H1 (cell line): ENCODE measurements at regions not wholly inside any gene's neighbourhood (a gene's known extent, or its start where the extent isn't known, plus 50 kb on each side); places are given as distances from the start of the nearest gene placed in this dataset.

Source experiments
- CTCF ChIA-PET: fragments of 300-600 bp; sonication (Branson Sonifier 250); formaldehyde crosslinking; loops from one replicate; lab custom pipeline; 2021; ENCODE audit not compliant: partially characterized antibody; lab: Charles Lee
- POLR2A ChIA-PET: fragments of 300-600 bp; sonication (Branson Sonifier 250); formaldehyde crosslinking; loops from one replicate; lab custom pipeline; 2021; ENCODE audit warnings: inconsistent platforms; ENCODE audit not compliant: partially characterized antibody; lab: Charles Lee
- DNase-seq, 2 experiments: peaks; one replicate each; pipeline versions ENCODE4 v3.0.0 to v3.0.0-alpha.2; 2010 to 2022; ENCODE audit warnings: low spot score in 2 of 2, low read depth in 1 of 2, mixed read lengths in 1 of 2
- FAIRE-seq: peaks from 2 replicates; lab custom pipeline; 2011; peaks lifted over from hg19 to GRCh38; lab: Jason Lieb, UNC
- H2AFZ ChIP-seq: 2 replicates; pipeline ENCODE4 v1.8.1; 2012; ENCODE audit warnings: low read length, inconsistent platforms
- H2AK5ac ChIP-seq: 2 replicates; pipeline ENCODE4 v1.6.1; 2013; ENCODE audit warnings: low read depth, low read length
- H2BK120ac ChIP-seq: replicated peaks from 2 replicates; pipeline ENCODE3; 2013; ENCODE audit warnings: low read depth, low read length, inconsistent platforms
- H2BK12ac ChIP-seq: 2 replicates; pipeline ENCODE4 v1.6.1; 2013; ENCODE audit warnings: low read depth, low read length
- H2BK15ac ChIP-seq: 2 replicates; pipeline ENCODE4 v1.6.1; 2013; ENCODE audit warnings: low read length
- H2BK20ac ChIP-seq: 2 replicates; pipeline ENCODE4 v1.6.1; 2013; ENCODE audit warnings: low read length
- H2BK5ac ChIP-seq: 2 replicates; pipeline ENCODE4 v1.6.1; 2013; ENCODE audit warnings: low read depth, low read length
- H3K14ac ChIP-seq: 2 replicates; pipeline ENCODE4 v1.6.1; 2013; ENCODE audit warnings: inconsistent platforms; ENCODE audit not compliant: insufficient read length
- H3K18ac ChIP-seq: 2 replicates; pipeline ENCODE4 v1.6.1; 2013; ENCODE audit warnings: low read length; ENCODE audit errors: extremely low read depth
- H3K23ac ChIP-seq: 2 replicates; pipeline ENCODE4 v1.6.1; 2013; ENCODE audit warnings: inconsistent platforms; ENCODE audit not compliant: insufficient read length
- H3K23me2 ChIP-seq: 2 replicates; pipeline ENCODE4 v1.6.1; 2013; ENCODE audit warnings: low read depth, low read length
- H3K27ac ChIP-seq: 2 replicates; pipeline ENCODE4 v1.6.1; 2011; ENCODE audit warnings: low read depth, low read length, inconsistent platforms
- H3K27me3 ChIP-seq, 4 experiments: replicated peaks in 1 of 4; 1 replicate in 1 of 4; 2 replicates in 3 of 4; pipeline versions ENCODE4 v1.6.1 to v1.8.1; 2011 to 2013; ENCODE audit warnings: low read length in 3 of 4, mild to moderate bottlenecking in 3 of 4, inconsistent platforms in 2 of 4, mixed read lengths in 2 of 4, moderate library complexity in 1 of 4; ENCODE audit not compliant: control insufficient read depth in 3 of 4, insufficient read depth in 3 of 4; ENCODE audit errors: extremely low read depth in 1 of 4
- H3K36me3 ChIP-seq, 4 experiments: 2 replicates each; pipeline versions ENCODE4 v1.6.1 to v1.8.1; 2011 to 2013; ENCODE audit warnings: mild to moderate bottlenecking in 4 of 4, low read length in 3 of 4, moderate library complexity in 2 of 4, control low read depth in 1 of 4, inconsistent platforms in 1 of 4; ENCODE audit not compliant: insufficient read depth in 4 of 4, control insufficient read depth in 2 of 4
- H3K4ac ChIP-seq: replicated peaks from 2 replicates; pipeline ENCODE3; 2013; ENCODE audit warnings: low read length, low read depth, mixed read lengths, inconsistent platforms; ENCODE audit not compliant: insufficient read length
- H3K4me1 ChIP-seq, 4 experiments: replicated peaks in 1 of 4; 1 replicate in 1 of 4; 2 replicates in 3 of 4; pipeline versions ENCODE4 v1.6.1 to v1.8.1; 2011 to 2013; ENCODE audit warnings: low read length in 3 of 4, inconsistent platforms in 2 of 4, mixed read lengths in 1 of 4; ENCODE audit not compliant: insufficient read depth in 4 of 4, control insufficient read depth in 3 of 4
- H3K4me2 ChIP-seq, 2 experiments: 2 replicates each; pipeline versions ENCODE4 v1.6.1 to v1.8.1; 2011 to 2013; ENCODE audit warnings: low read depth in 2 of 2, low read length in 2 of 2, control low read depth in 1 of 2, inconsistent platforms in 1 of 2, mild to moderate bottlenecking in 1 of 2; ENCODE audit not compliant: insufficient read depth in 1 of 2
- H3K4me3 ChIP-seq, 4 experiments: fragments of 200-600, 300-600 bp in 1 of 4; sonication (generic), shearing (Covaris generic), sonication (Bioruptor Twin) in 1 of 4; 2 replicates each; pipeline versions ENCODE4 v1.5.1 to v1.8.1; 2011 to 2016; ENCODE audit warnings: low read length in 4 of 4, low read depth in 3 of 4, control low read depth in 2 of 4, inconsistent platforms in 2 of 4, mild to moderate bottlenecking in 2 of 4, mixed read lengths in 1 of 4, moderate library complexity in 1 of 4; ENCODE audit not compliant: insufficient read depth in 2 of 4; ENCODE audit errors: extremely low read depth in 1 of 4
- H3K56ac ChIP-seq: replicated peaks from 2 replicates; pipeline ENCODE3; 2013; ENCODE audit warnings: low read depth, mild to moderate bottlenecking, mixed read lengths, low read length, inconsistent platforms; ENCODE audit not compliant: insufficient read length
- H3K79me1 ChIP-seq: 2 replicates; pipeline ENCODE4 v1.6.1; 2013; ENCODE audit warnings: low read depth, low read length, control low read depth
- H3K79me2 ChIP-seq, 2 experiments: 2 replicates each; pipeline versions ENCODE4 v1.6.1 to v1.8.1; 2012 to 2013; ENCODE audit warnings: low read length in 2 of 2, mild to moderate bottlenecking in 2 of 2, inconsistent platforms in 1 of 2; ENCODE audit not compliant: insufficient read depth in 2 of 2, control insufficient read depth in 1 of 2
- H3K9ac ChIP-seq, 4 experiments: replicated peaks in 1 of 4; 1 replicate in 1 of 4; 2 replicates in 3 of 4; pipeline versions ENCODE4 v1.6.1 to v1.8.1; 2011 to 2013; ENCODE audit warnings: low read depth in 3 of 4, low read length in 3 of 4, control low read depth in 2 of 4, mild to moderate bottlenecking in 2 of 4, moderate library complexity in 2 of 4, inconsistent platforms in 1 of 4; ENCODE audit errors: extremely low read depth in 1 of 4
- H3K9me3 ChIP-seq, 2 experiments: 2 replicates each; pipeline versions ENCODE4 v1.6.1 to v1.8.1; 2012 to 2013; ENCODE audit warnings: mild to moderate bottlenecking in 2 of 2, moderate library complexity in 2 of 2, control low read depth in 1 of 2, inconsistent platforms in 1 of 2, low read depth in 1 of 2, low read length in 1 of 2, mixed read lengths in 1 of 2; ENCODE audit not compliant: insufficient read depth in 2 of 2
- H4K20me1 ChIP-seq, 2 experiments: replicated peaks in 1 of 2; 2 replicates each; pipeline versions ENCODE3 to v1.8.1; 2011 to 2013; ENCODE audit warnings: inconsistent platforms in 2 of 2, low read length in 2 of 2, mild to moderate bottlenecking in 1 of 2; ENCODE audit not compliant: insufficient read depth in 2 of 2, control insufficient read depth in 1 of 2
- H4K5ac ChIP-seq: 2 replicates; pipeline ENCODE4 v1.6.1; 2013; ENCODE audit warnings: low read length, low read depth, mixed read lengths, inconsistent platforms; ENCODE audit not compliant: insufficient read length
- H4K8ac ChIP-seq: 2 replicates; pipeline ENCODE4 v1.8.0; 2013; ENCODE audit warnings: mild to moderate bottlenecking, moderate library complexity, low read length, inconsistent platforms; ENCODE audit not compliant: insufficient read depth; ENCODE audit errors: extremely low read depth
- H4K91ac ChIP-seq: replicated peaks from 2 replicates; pipeline ENCODE3; 2013; ENCODE audit warnings: low read length, mixed read lengths, inconsistent platforms; ENCODE audit not compliant: insufficient read length
- ASH2L ChIP-seq: fragments of 200-600, 300-600 bp; sonication (generic); IDR thresholded peaks from one replicate; pipeline ENCODE4 v1.7.1; 2017; ENCODE audit warnings: low read length
- ATF2 ChIP-seq: IDR thresholded peaks from 2 replicates; pipeline ENCODE4 v1.6.1; 2012; ENCODE audit warnings: low read length, inconsistent platforms
- BCL11A ChIP-seq, 2 experiments: IDR thresholded peaks; one replicate each; pipeline ENCODE4 v1.6.1; 2011; ENCODE audit warnings: low read depth in 2 of 2, low read length in 2 of 2, mild to moderate bottlenecking in 2 of 2
- CTCF ChIP-seq, 3 experiments: IDR thresholded peaks; 1 replicate in 2 of 3; 2 replicates in 1 of 3; pipeline versions ENCODE4 v1.5.1 to v1.6.1; 2011; ENCODE audit warnings: low read length in 3 of 3, mild to moderate bottlenecking in 3 of 3, inconsistent platforms in 2 of 3, low read depth in 1 of 3, moderate library complexity in 1 of 3; ENCODE audit not compliant: insufficient read depth in 1 of 3; ENCODE audit errors: control extremely low read depth in 1 of 3
- HDAC2 ChIP-seq, 2 experiments: fragments of 300-600 bp in 1 of 2; sonication (generic) in 1 of 2; IDR thresholded peaks; 2 replicates each; pipeline ENCODE4 v1.6.1; 2011 to 2012; ENCODE audit warnings: low read depth in 2 of 2, low read length in 2 of 2, mild to moderate bottlenecking in 2 of 2, moderate library complexity in 2 of 2, borderline replicate concordance in 1 of 2, inconsistent platforms in 1 of 2
- JUN ChIP-seq: IDR thresholded peaks from 2 replicates; pipeline ENCODE4 v1.6.1; 2011; ENCODE audit warnings: low read depth, mild to moderate bottlenecking, improper control_type of control experiment, low read length
- PHF8 ChIP-seq: fragments of 200-600 bp; sonication (generic); conservative IDR thresholded peaks from 2 replicates; pipeline ENCODE4 v1.7.1; 2012; ENCODE audit warnings: low read depth, mild to moderate bottlenecking, inconsistent platforms, low read length, moderate library complexity
- POU5F1 ChIP-seq: IDR thresholded peaks from 2 replicates; pipeline ENCODE4 v1.6.1; 2011; ENCODE audit warnings: low read depth, mild to moderate bottlenecking, low read length, moderate library complexity
- RNF2 ChIP-seq: fragments of 200-900, 300-1000 bp; sonication (generic); IDR thresholded peaks from 2 replicates; pipeline ENCODE4 v1.7.1; 2016; ENCODE audit warnings: borderline replicate concordance, low read depth, mild to moderate bottlenecking, antibody characterized with exemption, low read length; ENCODE audit not compliant: poor library complexity, severe bottlenecking; ENCODE audit errors: missing control alignments
- TEAD4 ChIP-seq: IDR thresholded peaks from 2 replicates; pipeline ENCODE4 v1.6.1; 2012; ENCODE audit warnings: low read depth, low read length, inconsistent platforms, mixed read lengths
- WGBS, 2 experiments: shearing (Covaris generic) in 1 of 2; methylation state at CpG; one replicate each; pipeline versions ENCODE4 v1.1.6 to v1.1.7; 2013 to 2015; ENCODE audit warnings: low lambda C conversion rate in 2 of 2, mixed read lengths in 2 of 2, inconsistent platforms in 1 of 2, low coverage in 1 of 2, missing lambda C conversion rate in 1 of 2; ENCODE audit not compliant: insufficient replicate concordance in 2 of 2, insufficient coverage in 1 of 2, insufficient read length in 1 of 2; ENCODE audit errors: extremely low coverage in 1 of 2, missing lambda C conversion rate in 1 of 2; 5-methylcytosine and 5-hydroxymethylcytosine counted together

GRCh38 chr3:109918740-109919139, 581.4 kb upstream of the DPPA4 start:
- no peak overlapping the region for H3K14ac ChIP-seq
- no peaks in the 10 kb centered on the region for H3K79me1 ChIP-seq
- H4K20me1 ChIP-seq = no peaks in the 10 kb centered on the region
- H3K36me3 ChIP-seq = no peaks in the 10 kb centered on the region
- H2AFZ ChIP-seq = no peak overlapping the region
- H3K56ac ChIP-seq = no peak overlapping the region
- H3K4me3 ChIP-seq = no peak overlapping the region
- H3K9me3 ChIP-seq = no peaks in the 10 kb centered on the region
- no peak overlapping the region for H3K9ac ChIP-seq
- H2BK12ac ChIP-seq = no peak overlapping the region
- H2BK5ac ChIP-seq = no peak overlapping the region
- H4K91ac ChIP-seq = no peak overlapping the region
- ChIA-PET POLR2A (no interaction called here), CTCF (no interaction called here)
- H2BK15ac ChIP-seq = no peak overlapping the region
- no peak overlapping the region for H3K23ac ChIP-seq
- no peak for DNase-seq
- H3K27me3 ChIP-seq = no peaks in the 10 kb centered on the region
- H2BK120ac ChIP-seq = no peak overlapping the region
- H3K27ac ChIP-seq = no peak overlapping the region
- no peak overlapping the region for H2AK5ac ChIP-seq
- no peak for FAIRE-seq
- no peak overlapping the region for H4K5ac ChIP-seq
- H3K79me2 ChIP-seq = no peaks in the 10 kb centered on the region
- 95% methylated on average over 2 of the region's 2 CpGs; no CpG with 5 or more reads in 1 of the 2 experiments for WGBS, 2 experiments
- H3K4me1 ChIP-seq = peaks cover 0 to 5% (median 1%) of the 10 kb centered on the region in 4 experiments; a peak in 2 of 7 replicates
- no peak overlapping the region for H4K8ac ChIP-seq
- H2BK20ac ChIP-seq = no peak overlapping the region
- H3K4me2 ChIP-seq = no peak overlapping the region
- no peak overlapping the region for H3K18ac ChIP-seq
- H3K23me2 ChIP-seq = no peaks in the 10 kb centered on the region
- H3K4ac ChIP-seq = no peak overlapping the region
- TF ChIP-seq BCL11A (IDR thresholded peaks at IDR 0.05; ENCODE audit: low read depth in 2 of 2, low read length in 2 of 2) (no peak), PHF8 (no peak), ASH2L (no peak), POU5F1 (no peak), CTCF (IDR thresholded peaks at IDR 0.05; ENCODE audit: control extremely low read depth in 1 of 3, insufficient read depth in 1 of 3, low read depth in 1 of 3, low read length in 3 of 3) (no peak), ATF2 (no peak), TEAD4 (no peak), RNF2 (no peak), HDAC2 (IDR thresholded peaks at IDR 0.05; ENCODE audit: borderline replicate concordance in 1 of 2, low read depth in 2 of 2, low read length in 2 of 2) (no peak), JUN (no peak)
